ENCODE measurements at regions not wholly inside any gene's neighbourhood (a gene's known extent, or its start where the extent isn't known, plus 50 kb on each side); places are given as distances from the start of the nearest gene placed in this dataset.

DNA sequence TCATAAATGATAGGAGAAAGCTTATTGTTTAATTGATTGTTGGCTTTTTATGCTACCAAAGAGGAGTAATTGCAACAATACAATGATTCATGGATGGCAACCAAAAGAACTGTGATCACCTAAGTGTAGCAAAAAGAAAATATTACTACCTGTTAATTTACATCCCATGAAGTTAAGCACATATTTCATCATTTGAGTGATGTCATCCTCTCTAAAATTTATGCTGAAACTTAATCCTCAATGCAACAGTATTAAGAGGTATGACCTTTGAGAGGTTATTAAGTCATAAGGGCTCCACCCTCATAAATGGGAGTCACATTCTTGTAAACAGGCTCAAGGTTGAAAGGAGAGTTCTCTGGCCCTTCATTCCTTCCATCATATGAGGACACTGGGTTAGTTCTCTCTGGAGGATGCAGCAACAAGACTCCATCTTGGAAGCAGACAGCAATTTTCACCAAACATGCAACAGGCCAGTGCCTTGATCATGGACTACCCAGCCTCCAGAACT is 190.6 kb upstream of the GRIK2 start:
- TF ChIP-seq, protein P1, sequence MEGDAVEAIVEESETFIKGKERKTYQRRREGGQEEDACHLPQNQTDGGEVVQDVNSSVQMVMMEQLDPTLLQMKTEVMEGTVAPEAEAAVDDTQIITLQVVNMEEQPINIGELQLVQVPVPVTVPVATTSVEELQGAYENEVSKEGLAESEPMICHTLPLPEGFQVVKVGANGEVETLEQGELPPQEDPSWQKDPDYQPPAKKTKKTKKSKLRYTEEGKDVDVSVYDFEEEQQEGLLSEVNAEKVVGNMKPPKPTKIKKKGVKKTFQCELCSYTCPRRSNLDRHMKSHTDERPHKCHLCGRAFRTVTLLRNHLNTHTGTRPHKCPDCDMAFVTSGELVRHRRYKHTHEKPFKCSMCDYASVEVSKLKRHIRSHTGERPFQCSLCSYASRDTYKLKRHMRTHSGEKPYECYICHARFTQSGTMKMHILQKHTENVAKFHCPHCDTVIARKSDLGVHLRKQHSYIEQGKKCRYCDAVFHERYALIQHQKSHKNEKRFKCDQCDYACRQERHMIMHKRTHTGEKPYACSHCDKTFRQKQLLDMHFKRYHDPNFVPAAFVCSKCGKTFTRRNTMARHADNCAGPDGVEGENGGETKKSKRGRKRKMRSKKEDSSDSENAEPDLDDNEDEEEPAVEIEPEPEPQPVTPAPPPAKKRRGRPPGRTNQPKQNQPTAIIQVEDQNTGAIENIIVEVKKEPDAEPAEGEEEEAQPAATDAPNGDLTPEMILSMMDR (IDR thresholded peaks at IDR 0.05), result no peak
- Histone ChIP-seq H3K36me3 (replicated peaks in 1 of 2; ENCODE audit: control insufficient read depth in 1 of 2, insufficient read depth in 2 of 2, low read length in 2 of 2) (no peaks in the 10 kb centered on the region), H3K4me3 (replicated peaks in 1 of 3; ENCODE audit: low read depth in 2 of 3, low read length in 3 of 3) (no peak overlapping the region), H3K4me2 (replicated peaks; ENCODE audit: extremely low read depth, low read length, poor library complexity, severe bottlenecking) (no peak overlapping the region), H3K27ac (ENCODE audit: low read depth in 1 of 2, low read length in 2 of 2) (no peak overlapping the region), H3K4me1 (ENCODE audit: control insufficient read depth in 1 of 2, insufficient read depth in 2 of 2, low read length in 2 of 2) (no peaks in the 10 kb centered on the region), H3K9me3 (replicated peaks in 1 of 2; ENCODE audit: control insufficient read depth in 1 of 2, insufficient read depth in 1 of 2, low read length in 2 of 2) (no peaks in the 10 kb centered on the region), H3K9ac (ENCODE audit: insufficient read depth, low read length, poor library complexity, severe bottlenecking) (no peak overlapping the region), H3K79me2 (ENCODE audit: insufficient read depth, low read length) (no peaks in the 10 kb centered on the region), H3K27me3 (ENCODE audit: control insufficient read depth in 2 of 2, insufficient read depth in 2 of 2, low read length in 2 of 2) (no peaks in the 10 kb centered on the region), H4K20me1 (ENCODE audit: insufficient read depth, low read length) (no peaks in the 10 kb centered on the region), H2AFZ (ENCODE audit: insufficient read depth, low read depth, low read length, poor library complexity, severe bottlenecking) (no peak overlapping the region)
- no peak overlapping the region for H3K4me3 Mint-ChIP-seq
- intact Hi-C loops (cut with micrococcal nuclease), result no loop called here
- H3K4me1 Mint-ChIP-seq, result no peaks in the 10 kb centered on the region
- peaks cover 0 to 2% (median 0%) of the 10 kb centered on the region in 7 donors for H3K9me3 Mint-ChIP-seq
- no peak overlapping the region for H3K27ac Mint-ChIP-seq
- H3K36me3 Mint-ChIP-seq, result no peaks in the 10 kb centered on the region
- no peak for DNase-seq
- H3K27me3 Mint-ChIP-seq (ENCODE audit: low read depth in 3 of 3), result peaks cover 0 to 2% (median 0%) of the 10 kb centered on the region in 3 donors

DNA sequence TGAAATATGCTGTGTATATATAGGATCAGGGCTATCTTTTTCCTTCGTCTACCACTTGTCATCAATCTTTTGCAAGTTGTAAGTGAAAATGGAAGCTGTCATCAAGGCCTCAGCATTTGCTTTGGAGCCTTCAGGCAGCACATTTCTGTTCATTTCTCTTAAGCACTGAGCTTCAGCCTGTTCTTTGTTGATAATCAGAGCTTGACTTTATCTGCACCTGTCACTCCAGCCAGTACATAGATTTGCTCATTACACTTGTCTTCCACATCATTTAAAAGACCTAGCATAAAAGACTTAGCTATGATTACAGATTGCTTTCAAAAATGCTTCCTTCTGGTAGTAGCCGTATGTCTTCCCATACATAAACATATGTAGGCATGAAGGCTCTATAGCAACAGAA is 189.8 kb upstream of the GRIK2 start:
- H3K9me3 ChIP-seq (replicated peaks in 1 of 2; ENCODE audit: control insufficient read depth in 1 of 2, insufficient read depth in 1 of 2, low read length in 2 of 2), result no peaks in the 10 kb centered on the region
- H3K4me3 Mint-ChIP-seq, result no peak overlapping the region
- H3K36me3 Mint-ChIP-seq, result no peaks in the 10 kb centered on the region
- no peak for DNase-seq
- no CpG with 5 or more reads among the region's 2 CpGs for WGBS (ENCODE audit: insufficient coverage)
- H3K4me1 Mint-ChIP-seq, result no peaks in the 10 kb centered on the region
- H3K36me3 ChIP-seq (replicated peaks in 1 of 2; ENCODE audit: control insufficient read depth in 1 of 2, insufficient read depth in 2 of 2, low read length in 2 of 2), result no peaks in the 10 kb centered on the region
- TF ChIP-seq, protein P1 (IDR thresholded peaks at IDR 0.05), result no peak
- intact Hi-C loops (cut with micrococcal nuclease), result no loop called here
- H4K20me1 ChIP-seq (ENCODE audit: insufficient read depth, low read length), result no peaks in the 10 kb centered on the region
- H3K4me1 ChIP-seq (ENCODE audit: control insufficient read depth in 1 of 2, insufficient read depth in 2 of 2, low read length in 2 of 2), result no peaks in the 10 kb centered on the region
- H3K9me3 Mint-ChIP-seq, result peaks cover 0 to 2% (median 0%) of the 10 kb centered on the region in 7 donors
- H3K27me3 Mint-ChIP-seq (ENCODE audit: low read depth in 3 of 3), result peaks cover 0 to 2% (median 0%) of the 10 kb centered on the region in 3 donors
- H3K79me2 ChIP-seq (ENCODE audit: insufficient read depth, low read length), result no peaks in the 10 kb centered on the region
- H3K9ac ChIP-seq (ENCODE audit: insufficient read depth, low read length, poor library complexity, severe bottlenecking), result no peak overlapping the region
- no peak overlapping the region for H3K4me3 ChIP-seq (replicated peaks in 1 of 3; ENCODE audit: low read depth in 2 of 3, low read length in 3 of 3)
- no peak overlapping the region for H2AFZ ChIP-seq (ENCODE audit: insufficient read depth, low read depth, low read length, poor library complexity, severe bottlenecking)
- H3K27ac Mint-ChIP-seq, result no peak overlapping the region
- no peak overlapping the region for H3K4me2 ChIP-seq (replicated peaks; ENCODE audit: extremely low read depth, low read length, poor library complexity, severe bottlenecking)
- no peak overlapping the region for H3K27ac ChIP-seq (ENCODE audit: low read depth in 1 of 2, low read length in 2 of 2)
- no peaks in the 10 kb centered on the region for H3K27me3 ChIP-seq (ENCODE audit: control insufficient read depth in 2 of 2, insufficient read depth in 2 of 2, low read length in 2 of 2)

All from CD14-positive monocyte (primary cell).